ENCODE measurements at regions not wholly inside any gene's neighbourhood (a gene's known extent, or its start where the extent isn't known, plus 50 kb on each side); places are given as distances from the start of the nearest gene placed in this dataset.
"Not testable (repeated sequence)": the region's sequence is repeated elsewhere in the genome, so short reads cannot be mapped to it uniquely, and the experiment has no call there.

DNA sequence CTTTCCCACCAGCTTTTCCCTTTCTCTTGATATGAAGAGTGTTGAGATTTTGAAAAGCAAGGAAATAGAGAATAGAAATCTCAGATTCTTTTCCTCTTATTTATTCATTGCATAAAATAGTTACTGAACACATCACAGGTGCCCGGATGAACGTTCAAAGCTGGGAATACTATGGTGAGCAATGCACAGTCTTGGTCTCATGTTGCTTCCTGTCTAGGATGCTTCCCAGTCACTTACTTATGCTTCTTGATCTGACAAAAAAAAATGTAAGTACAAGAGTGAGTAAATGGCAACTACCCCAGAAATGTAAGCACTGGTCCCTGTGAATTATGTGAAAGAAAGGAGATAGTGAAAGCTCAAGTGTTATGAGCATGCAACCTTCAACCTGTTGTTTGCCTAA lies 153.5 kb upstream of the S1PR3 start:
- Histone ChIP-seq H2BK120ac (ENCODE audit: insufficient read depth, low read length, poor library complexity) (no peak overlapping the region), H3K4ac (ENCODE audit: low read depth, low read length) (no peak overlapping the region)
- DNase-seq = no peak

GRCh38 chr9:88849878-88850277 lies 141.4 kb upstream of the S1PR3 start:
- not testable (repeated sequence) for DNase-seq; H3K79me2 ChIP-seq (ENCODE audit: control insufficient read depth, insufficient read depth, low read length, poor library complexity); H3K9ac ChIP-seq (ENCODE audit: low read length); H3K36me3 ChIP-seq (ENCODE audit: control insufficient read depth in 1 of 2, insufficient read depth in 2 of 2, low read length in 2 of 2); H4K12ac ChIP-seq (ENCODE audit: low read depth, low read length); H3K9me3 ChIP-seq (ENCODE audit: insufficient read depth, low read depth, low read length); H2BK5ac ChIP-seq (ENCODE audit: low read depth, low read length, poor library complexity); H3K23ac ChIP-seq (ENCODE audit: low read length); H3K4me1 ChIP-seq (ENCODE audit: control insufficient read depth in 1 of 2, insufficient read depth in 2 of 2, low read length in 2 of 2); H3K4me3 ChIP-seq (ENCODE audit: low read depth, low read length); H3K27me3 ChIP-seq (ENCODE audit: insufficient read depth, low read length); H3K4ac ChIP-seq (ENCODE audit: low read depth, low read length); H2AFZ ChIP-seq (ENCODE audit: insufficient read depth, low read length, poor library complexity); H3K27ac ChIP-seq (ENCODE audit: low read depth, low read length); H2AK5ac ChIP-seq (ENCODE audit: low read length); H3K18ac ChIP-seq (ENCODE audit: low read length); H3K79me1 ChIP-seq (ENCODE audit: low read length); H4K8ac ChIP-seq (ENCODE audit: low read depth, low read length); H3K14ac ChIP-seq (ENCODE audit: low read length); H3K4me2 ChIP-seq (ENCODE audit: low read length)
- H2BK120ac ChIP-seq (ENCODE audit: insufficient read depth, low read length, poor library complexity) = peak overlapping the region; percentile 83
- H4K91ac ChIP-seq (ENCODE audit: low read depth, low read length) = peak overlapping the region; percentile 6
- WGBS (ENCODE audit: extremely low coverage, insufficient coverage, insufficient read length) = no CpG with 5 or more reads among the region's 6 CpGs
- H2BK12ac ChIP-seq (ENCODE audit: low read length) = peak overlapping the region; percentile 64

More for the DNA sequence above, 153.5 kb upstream of the S1PR3 start:
- no peaks in the 10 kb centered on the region for H3K27me3 ChIP-seq (ENCODE audit: insufficient read depth, low read length)
- no peak overlapping the region for H3K23ac ChIP-seq (ENCODE audit: low read length)
- H3K4me2 ChIP-seq (ENCODE audit: low read length) = no peak overlapping the region
- no peak overlapping the region for H3K18ac ChIP-seq (ENCODE audit: low read length)
- peaks cover 6 to 15% of the 10 kb centered on the region in 2 experiments for H3K4me1 ChIP-seq (ENCODE audit: control insufficient read depth in 1 of 2, insufficient read depth in 2 of 2, low read length in 2 of 2)
- no peak overlapping the region for H2BK12ac ChIP-seq (ENCODE audit: low read length)
- H2AFZ ChIP-seq (ENCODE audit: insufficient read depth, low read length, poor library complexity) = no peak overlapping the region
- H3K4me3 ChIP-seq (ENCODE audit: low read depth, low read length) = no peak overlapping the region
- no peak overlapping the region for H3K27ac ChIP-seq (ENCODE audit: low read depth, low read length)
- H3K14ac ChIP-seq (ENCODE audit: low read length) = no peak overlapping the region
- no peak overlapping the region for H2BK5ac ChIP-seq (ENCODE audit: low read depth, low read length, poor library complexity)
- H4K91ac ChIP-seq (ENCODE audit: low read depth, low read length) = no peak overlapping the region
- H2AK5ac ChIP-seq (ENCODE audit: low read length) = no peak overlapping the region
- H4K8ac ChIP-seq (ENCODE audit: low read depth, low read length) = no peak overlapping the region
- no peaks in the 10 kb centered on the region for H3K36me3 ChIP-seq (ENCODE audit: control insufficient read depth in 1 of 2, insufficient read depth in 2 of 2, low read length in 2 of 2)
- peaks cover under 1% of the 10 kb centered on the region for H3K79me2 ChIP-seq (ENCODE audit: control insufficient read depth, insufficient read depth, low read length, poor library complexity)
- peaks cover 14% of the 10 kb centered on the region for H3K79me1 ChIP-seq (ENCODE audit: low read length)
- peaks cover 4% of the 10 kb centered on the region for H3K9me3 ChIP-seq (ENCODE audit: insufficient read depth, low read depth, low read length)
- H3K9ac ChIP-seq (ENCODE audit: low read length) = no peak overlapping the region
- no peak overlapping the region for H4K12ac ChIP-seq (ENCODE audit: low read depth, low read length)
- WGBS (ENCODE audit: extremely low coverage, insufficient coverage, insufficient read length) = no CpG with 5 or more reads among the region's 2 CpGs

- Histone ChIP-seq H3K23ac (ENCODE audit: low read length) (no peak overlapping the region), H3K18ac (ENCODE audit: low read length) (no peak overlapping the region), H3K36me3 (ENCODE audit: control insufficient read depth in 1 of 2, insufficient read depth in 2 of 2, low read length in 2 of 2) (peaks cover 0 to 2% of the 10 kb centered on the region in 2 experiments), H2BK12ac (ENCODE audit: low read length) (no peak overlapping the region), H4K12ac (ENCODE audit: low read depth, low read length) (no peak overlapping the region), H3K4me1 (ENCODE audit: control insufficient read depth in 1 of 2, insufficient read depth in 2 of 2, low read length in 2 of 2) (peaks cover 2 to 3% of the 10 kb centered on the region in 2 experiments), H3K27ac (ENCODE audit: low read depth, low read length) (peak overlapping the region; percentile 2), H3K9me3 (ENCODE audit: insufficient read depth, low read depth, low read length) (no peaks in the 10 kb centered on the region), H3K14ac (ENCODE audit: low read length) (no peak overlapping the region), H3K79me2 (ENCODE audit: control insufficient read depth, insufficient read depth, low read length, poor library complexity) (no peaks in the 10 kb centered on the region), H4K8ac (ENCODE audit: low read depth, low read length) (no peak overlapping the region), H3K4me2 (ENCODE audit: low read length) (no peak overlapping the region), H3K4me3 (ENCODE audit: low read depth, low read length) (no peak overlapping the region), H4K91ac (ENCODE audit: low read depth, low read length) (no peak overlapping the region), H2BK120ac (ENCODE audit: insufficient read depth, low read length, poor library complexity) (no peak overlapping the region), H2AFZ (ENCODE audit: insufficient read depth, low read length, poor library complexity) (no peak overlapping the region), H3K79me1 (ENCODE audit: low read length) (peaks cover 4% of the 10 kb centered on the region), H3K27me3 (ENCODE audit: insufficient read depth, low read length) (no peaks in the 10 kb centered on the region), H3K9ac (ENCODE audit: low read length) (no peak overlapping the region), H2BK5ac (ENCODE audit: low read depth, low read length, poor library complexity) (no peak overlapping the region), H3K4ac (ENCODE audit: low read depth, low read length) (no peak overlapping the region), H2AK5ac (ENCODE audit: low read length) (no peak overlapping the region)
- WGBS (ENCODE audit: extremely low coverage, insufficient coverage, insufficient read length) = no CpG with 5 or more reads among the region's 1 CpG
- DNase-seq = peak; percentile 71 to 79
Measured at GRCh38 chr9:88852794-88853193, 138.5 kb upstream of the S1PR3 start.

- no peak for DNase-seq
Measured at GRCh38 chr9:88870627-88871026, 120.6 kb upstream of the S1PR3 start.

More at GRCh38 chr9:88870627-88871026, 120.6 kb upstream of the S1PR3 start:
- Histone ChIP-seq H3K36me3 (ENCODE audit: control insufficient read depth in 1 of 2, insufficient read depth in 2 of 2, low read length in 2 of 2) (no peaks in the 10 kb centered on the region), H3K27ac (ENCODE audit: low read depth, low read length) (no peak overlapping the region), H4K12ac (ENCODE audit: low read depth, low read length) (no peak overlapping the region), H2AFZ (ENCODE audit: insufficient read depth, low read length, poor library complexity) (no peak overlapping the region), H3K4me3 (ENCODE audit: low read depth, low read length) (no peak overlapping the region), H3K9ac (ENCODE audit: low read length) (no peak overlapping the region), H3K23ac (ENCODE audit: low read length) (no peak overlapping the region), H2AK5ac (ENCODE audit: low read length) (no peak overlapping the region), H3K4me2 (ENCODE audit: low read length) (no peak overlapping the region), H3K79me1 (ENCODE audit: low read length) (no peaks in the 10 kb centered on the region), H2BK12ac (ENCODE audit: low read length) (no peak overlapping the region), H3K9me3 (ENCODE audit: insufficient read depth, low read depth, low read length) (peaks cover 3% of the 10 kb centered on the region), H2BK120ac (ENCODE audit: insufficient read depth, low read length, poor library complexity) (no peak overlapping the region), H4K8ac (ENCODE audit: low read depth, low read length) (no peak overlapping the region), H3K79me2 (ENCODE audit: control insufficient read depth, insufficient read depth, low read length, poor library complexity) (no peaks in the 10 kb centered on the region), H3K27me3 (ENCODE audit: insufficient read depth, low read length) (no peaks in the 10 kb centered on the region), H3K4ac (ENCODE audit: low read depth, low read length) (no peak overlapping the region), H3K18ac (ENCODE audit: low read length) (no peak overlapping the region), H2BK5ac (ENCODE audit: low read depth, low read length, poor library complexity) (no peak overlapping the region), H4K91ac (ENCODE audit: low read depth, low read length) (no peak overlapping the region), H3K14ac (ENCODE audit: low read length) (no peak overlapping the region), H3K4me1 (ENCODE audit: control insufficient read depth in 1 of 2, insufficient read depth in 2 of 2, low read length in 2 of 2) (peaks cover 3 to 5% of the 10 kb centered on the region in 2 experiments)
- WGBS (ENCODE audit: extremely low coverage, insufficient coverage, insufficient read length) = no CpG with 5 or more reads among the region's 5 CpGs

Measured in trophoblast cell (in vitro differentiated cells and primary cell).